NK-92 treated with Interleukin-12 subunit alpha and Interleukin-12 subunit beta, amount 100 ng/mL, for 24 hours (cell line): ENCODE measurements at regions not wholly inside any gene's neighbourhood (a gene's known extent, or its start where the extent isn't known, plus 50 kb on each side); places are given as distances from the start of the nearest gene placed in this dataset.
"Not testable (repeated sequence)": the region's sequence is repeated elsewhere in the genome, so short reads cannot be mapped to it uniquely, and the experiment has no call there.

Experiments used
- DNase-seq: peaks from one replicate; lab custom pipeline; 2025; lab: John Stamatoyannopoulos, UW

GRCh38 chr4:26241179-26241578 lies 79.6 kb upstream of the RBPJ start:
- no peak for DNase-seq

GRCh38 chr4:26242451-26242850 lies 78.4 kb upstream of the RBPJ start:
- no peak for DNase-seq

- not testable (repeated sequence) for DNase-seq
These were observed 76.7 kb upstream of the RBPJ start for GRCh38 chr4:26244138-26244537.

GRCh38 chr4:26248647-26249046 lies 72.2 kb upstream of the RBPJ start:
- DNase-seq, result no peak

GRCh38 chr4:26252349-26253025 lies 68.3 kb upstream of the RBPJ start:
- no peak for DNase-seq

- no peak for DNase-seq
These were observed 66.8 kb upstream of the RBPJ start for GRCh38 chr4:26253968-26254367.

- no peak for DNase-seq
These were observed 64.8 kb upstream of the RBPJ start for GRCh38 chr4:26255989-26256388.

- DNase-seq, result not testable (repeated sequence)
These were observed 63.4 kb upstream of the RBPJ start for GRCh38 chr4:26257444-26257843.

- DNase-seq, result no peak
These were observed 63.0 kb upstream of the RBPJ start for GRCh38 chr4:26257850-26258249.

- DNase-seq, result no peak
These were observed 60.2 kb upstream of the RBPJ start for GRCh38 chr4:26260571-26260970.

- no peak for DNase-seq
These were observed 59.4 kb upstream of the RBPJ start for GRCh38 chr4:26261405-26261804.

GRCh38 chr4:26263165-26263564 lies 57.6 kb upstream of the RBPJ start:
- DNase-seq, result no peak

GRCh38 chr4:26264109-26264508 lies 56.7 kb upstream of the RBPJ start:
- DNase-seq, result no peak

GRCh38 chr4:26267087-26267486 lies 53.7 kb upstream of the RBPJ start:
- no peak for DNase-seq

- DNase-seq, result no peak
These were observed 52.6 kb upstream of the RBPJ start for GRCh38 chr4:26268246-26268645.

GRCh38 chr4:26269038-26269437 lies 51.8 kb upstream of the RBPJ start:
- DNase-seq, result no peak
